ENCODE measurements at regions not wholly inside any gene's neighbourhood (a gene's known extent, or its start where the extent isn't known, plus 50 kb on each side); places are given as distances from the start of the nearest gene placed in this dataset.

GRCh38 chr6:25058941-25059340 is 123.2 kb upstream of the RIPOR2 start:
- TF ChIP-seq CTCF (IDR thresholded peaks at IDR 0.05) = no peak
- TF ChIP-seq POLR2A (IDR thresholded peaks at IDR 0.05) = no peak
